SK-N-SH treated with all-trans-retinoic acid at 6 μM for 48 hours (cell line): ENCODE measurements at regions not wholly inside any gene's neighbourhood (a gene's known extent, or its start where the extent isn't known, plus 50 kb on each side); places are given as distances from the start of the nearest gene placed in this dataset.

Experiments used
- ARNTL ChIP-seq: fragments of 450-650 bp; formaldehyde crosslinking; IDR thresholded peaks from 2 replicates; pipeline ENCODE4 v1.5.0; 2020; ENCODE audit warnings: low read depth, mild to moderate bottlenecking, moderate library complexity, borderline replicate concordance
- CREB5 ChIP-seq: fragments of 250-450 bp; sonication (Bioruptor Pico); IDR thresholded peaks from 2 replicates; pipeline ENCODE4 v1.5.1; 2020; ENCODE audit warnings: low read depth, mild to moderate bottlenecking, moderate library complexity
- ISL1 ChIP-seq: fragments of 250-450 bp; sonication (Bioruptor Pico); IDR thresholded peaks from 2 replicates; pipeline ENCODE4 v2.1.2; 2022; ENCODE audit warnings: mild to moderate bottlenecking, moderate library complexity
- OSR1 ChIP-seq: fragments of 250-450 bp; sonication (Bioruptor Pico); IDR thresholded peaks from 2 replicates; pipeline ENCODE4 v1.8.0; 2022; ENCODE audit warnings: moderate library complexity, mild to moderate bottlenecking, inconsistent platforms
- PATZ1 ChIP-seq: fragments of 250-450 bp; sonication (Bioruptor Pico); IDR thresholded peaks from 2 replicates; pipeline ENCODE4 v1.8.0; 2020; ENCODE audit warnings: mild to moderate bottlenecking, moderate library complexity, borderline replicate concordance
- SNAI2 ChIP-seq: fragments of 250-450 bp; sonication (Bioruptor Pico); IDR thresholded peaks from 2 replicates; pipeline ENCODE4 v1.5.0; 2020; ENCODE audit warnings: mild to moderate bottlenecking, moderate library complexity
- TOX ChIP-seq: fragments of 250-450 bp; sonication (Bioruptor Pico); IDR thresholded peaks from 2 replicates; pipeline ENCODE4 v1.8.0; 2021; ENCODE audit warnings: mild to moderate bottlenecking, moderate library complexity, borderline replicate concordance
- ZC3H10 ChIP-seq: fragments of 250-450 bp; sonication (Bioruptor Pico); IDR thresholded peaks from 2 replicates; pipeline ENCODE4 v1.5.1; 2021; ENCODE audit warnings: mild to moderate bottlenecking, moderate library complexity
- ZFP3 ChIP-seq: fragments of 250-450 bp; sonication (Bioruptor Pico); IDR thresholded peaks from 2 replicates; pipeline ENCODE4 v1.5.0; 2020; ENCODE audit warnings: mild to moderate bottlenecking, moderate library complexity
- ZFP30 ChIP-seq: fragments of 450-650 bp; formaldehyde crosslinking; IDR thresholded peaks from 2 replicates; pipeline ENCODE4 v1.5.0; 2022; ENCODE audit warnings: mild to moderate bottlenecking, moderate library complexity
- ZNF565 ChIP-seq: fragments of 450-650 bp; formaldehyde crosslinking; conservative IDR thresholded peaks from 2 replicates; pipeline ENCODE4 v1.5.0; 2020; ENCODE audit warnings: low read depth, mild to moderate bottlenecking, moderate library complexity
- ZNF8 ChIP-seq: fragments of 450-650 bp; formaldehyde crosslinking; IDR thresholded peaks from 2 replicates; pipeline ENCODE4 v1.5.0; 2020; ENCODE audit warnings: mild to moderate bottlenecking, moderate library complexity
- TF ChIP-seq, protein P1 (sequence below): fragments of 250-450 bp; sonication (Bioruptor Pico); IDR thresholded peaks from 2 replicates; pipeline ENCODE4 v1.8.0; 2021; ENCODE audit warnings: low read depth, mild to moderate bottlenecking, moderate library complexity, borderline replicate concordance
- TF ChIP-seq, protein P2 (sequence below): fragments of 250-450 bp; sonication (Bioruptor Pico); IDR thresholded peaks from 2 replicates; pipeline ENCODE4 v1.5.1; 2021; ENCODE audit warnings: mild to moderate bottlenecking, moderate library complexity

GRCh38 chr3:74268753-74269152, 345.7 kb downstream of the CNTN3 start:
- no peak for TF ChIP-seq PATZ1
- no peak for TF ChIP-seq OSR1
- TF ChIP-seq CREB5 (CRISPR knock-in tag): no peak
- TF ChIP-seq TOX: no peak
- TF ChIP-seq ARNTL: no peak
- TF ChIP-seq, protein P1, sequence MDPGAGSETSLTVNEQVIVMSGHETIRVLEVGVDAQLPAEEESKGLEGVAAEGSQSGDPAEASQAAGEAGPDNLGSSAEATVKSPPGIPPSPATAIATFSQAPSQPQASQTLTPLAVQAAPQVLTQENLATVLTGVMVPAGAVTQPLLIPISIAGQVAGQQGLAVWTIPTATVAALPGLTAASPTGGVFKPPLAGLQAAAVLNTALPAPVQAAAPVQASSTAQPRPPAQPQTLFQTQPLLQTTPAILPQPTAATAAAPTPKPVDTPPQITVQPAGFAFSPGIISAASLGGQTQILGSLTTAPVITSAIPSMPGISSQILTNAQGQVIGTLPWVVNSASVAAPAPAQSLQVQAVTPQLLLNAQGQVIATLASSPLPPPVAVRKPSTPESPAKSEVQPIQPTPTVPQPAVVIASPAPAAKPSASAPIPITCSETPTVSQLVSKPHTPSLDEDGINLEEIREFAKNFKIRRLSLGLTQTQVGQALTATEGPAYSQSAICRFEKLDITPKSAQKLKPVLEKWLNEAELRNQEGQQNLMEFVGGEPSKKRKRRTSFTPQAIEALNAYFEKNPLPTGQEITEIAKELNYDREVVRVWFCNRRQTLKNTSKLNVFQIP (CRISPR knock-in tag): no peak
- TF ChIP-seq ZNF565 (CRISPR knock-in tag): no peak
- TF ChIP-seq ZFP30: no peak
- no peak for TF ChIP-seq SNAI2 (CRISPR knock-in tag)
- no peak for TF ChIP-seq ZC3H10 (CRISPR knock-in tag)
- TF ChIP-seq ZNF8 (CRISPR knock-in tag): no peak
- TF ChIP-seq ISL1 (CRISPR knock-in tag): no peak
- TF ChIP-seq ZFP3 (CRISPR knock-in tag): no peak
- TF ChIP-seq, protein P2, sequence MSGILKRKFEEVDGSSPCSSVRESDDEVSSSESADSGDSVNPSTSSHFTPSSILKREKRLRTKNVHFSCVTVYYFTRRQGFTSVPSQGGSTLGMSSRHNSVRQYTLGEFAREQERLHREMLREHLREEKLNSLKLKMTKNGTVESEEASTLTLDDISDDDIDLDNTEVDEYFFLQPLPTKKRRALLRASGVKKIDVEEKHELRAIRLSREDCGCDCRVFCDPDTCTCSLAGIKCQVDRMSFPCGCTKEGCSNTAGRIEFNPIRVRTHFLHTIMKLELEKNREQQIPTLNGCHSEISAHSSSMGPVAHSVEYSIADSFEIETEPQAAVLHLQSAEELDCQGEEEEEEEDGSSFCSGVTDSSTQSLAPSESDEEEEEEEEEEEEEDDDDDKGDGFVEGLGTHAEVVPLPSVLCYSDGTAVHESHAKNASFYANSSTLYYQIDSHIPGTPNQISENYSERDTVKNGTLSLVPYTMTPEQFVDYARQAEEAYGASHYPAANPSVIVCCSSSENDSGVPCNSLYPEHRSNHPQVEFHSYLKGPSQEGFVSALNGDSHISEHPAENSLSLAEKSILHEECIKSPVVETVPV (CRISPR knock-in tag): no peak
